Parathyroid adenoma (tissue), 2 donors: ENCODE measurements at regions not wholly inside any gene's neighbourhood (a gene's known extent, or its start where the extent isn't known, plus 50 kb on each side); places are given as distances from the start of the nearest gene placed in this dataset.

Experiments
- H2AFZ ChIP-seq: fragments of 300-600 bp; sonication (generic); one replicate; pipeline ENCODE4 v1.7.0; 2017; ENCODE audit warnings: antibody characterized with exemption, mild to moderate bottlenecking
- H3K27ac ChIP-seq: fragments of 300-600 bp; sonication (generic); one replicate; pipeline ENCODE4 v1.7.0; 2017
- H3K27me3 ChIP-seq: fragments of 300-600 bp; sonication (generic); one replicate; pipeline ENCODE4 v1.7.0; 2017; ENCODE audit warnings: low read length; ENCODE audit not compliant: control insufficient read depth, insufficient read depth
- H3K36me3 ChIP-seq: fragments of 300-600 bp; sonication (generic); one replicate; pipeline ENCODE4 v1.7.0; 2017; ENCODE audit warnings: low read length; ENCODE audit not compliant: control insufficient read depth, insufficient read depth
- H3K4me1 ChIP-seq: fragments of 300-600 bp; sonication (generic); one replicate; pipeline ENCODE4 v1.7.0; 2017; ENCODE audit warnings: control low read depth
- H3K4me2 ChIP-seq: fragments of 300-600 bp; sonication (generic); one replicate; pipeline ENCODE4 v1.7.0; 2017; ENCODE audit warnings: low read length
- H3K4me3 ChIP-seq: fragments of 300-600 bp; sonication (generic); one replicate; pipeline ENCODE4 v1.7.0; 2017; ENCODE audit warnings: low read depth, low read length
- H3K79me2 ChIP-seq: fragments of 300-600 bp; sonication (generic); one replicate; pipeline ENCODE4 v1.7.0; 2017; ENCODE audit warnings: control low read depth
- H3K9ac ChIP-seq: fragments of 300-600 bp; sonication (generic); one replicate; pipeline ENCODE4 v1.7.0; 2017; ENCODE audit warnings: mild to moderate bottlenecking
- H3K9me3 ChIP-seq: fragments of 300-600 bp; sonication (generic); one replicate; pipeline ENCODE4 v1.7.0; 2017; ENCODE audit warnings: low read length; ENCODE audit not compliant: control insufficient read depth
- CTCF ChIP-seq: fragments of 300-600 bp; sonication (generic); IDR thresholded peaks from one replicate; pipeline ENCODE4 v1.7.0; 2017; ENCODE audit warnings: antibody characterized with exemption, mild to moderate bottlenecking
- donor health status: primary hyperparathyroidism.

GRCh38 chr5:1974501-1975405, 92.0 kb upstream of the IRX4 start:
- no peak for TF ChIP-seq CTCF
- no peak overlapping the region for H3K27ac ChIP-seq
- H3K36me3 ChIP-seq: no peaks in the 10 kb centered on the region
- H3K9ac ChIP-seq: no peak overlapping the region
- H3K4me3 ChIP-seq: no peak overlapping the region
- no peaks in the 10 kb centered on the region for H3K9me3 ChIP-seq
- no peaks in the 10 kb centered on the region for H3K4me1 ChIP-seq
- no peaks in the 10 kb centered on the region for H3K27me3 ChIP-seq
- no peaks in the 10 kb centered on the region for H3K79me2 ChIP-seq
- no peak overlapping the region for H2AFZ ChIP-seq
- H3K4me2 ChIP-seq: no peak overlapping the region

GRCh38 chr5:1974081-1974480, 91.4 kb upstream of the IRX4 start:
- no peak overlapping the region for H3K9ac ChIP-seq
- no peaks in the 10 kb centered on the region for H3K79me2 ChIP-seq
- no peak overlapping the region for H3K4me3 ChIP-seq
- no peak overlapping the region for H3K27ac ChIP-seq
- no peaks in the 10 kb centered on the region for H3K9me3 ChIP-seq
- H3K4me2 ChIP-seq: no peak overlapping the region
- H2AFZ ChIP-seq: no peak overlapping the region
- TF ChIP-seq CTCF: no peak
- no peaks in the 10 kb centered on the region for H3K27me3 ChIP-seq
- no peaks in the 10 kb centered on the region for H3K4me1 ChIP-seq
- no peaks in the 10 kb centered on the region for H3K36me3 ChIP-seq

GRCh38 chr5:1973391-1974013, 90.8 kb upstream of the IRX4 start:
- Histone ChIP-seq H3K4me3 (no peak overlapping the region), H3K27me3 (no peaks in the 10 kb centered on the region), H3K9ac (no peak overlapping the region), H3K4me2 (no peak overlapping the region), H3K79me2 (no peaks in the 10 kb centered on the region), H3K4me1 (no peaks in the 10 kb centered on the region), H3K27ac (no peak overlapping the region), H2AFZ (no peak overlapping the region), H3K9me3 (no peaks in the 10 kb centered on the region), H3K36me3 (no peaks in the 10 kb centered on the region)
- no peak for TF ChIP-seq CTCF

GRCh38 chr5:1971944-1972343, 89.2 kb upstream of the IRX4 start:
- no peak for TF ChIP-seq CTCF
- no peak overlapping the region for H3K27ac ChIP-seq
- no peaks in the 10 kb centered on the region for H3K36me3 ChIP-seq
- no peak overlapping the region for H3K9ac ChIP-seq
- H3K4me2 ChIP-seq: no peak overlapping the region
- no peaks in the 10 kb centered on the region for H3K79me2 ChIP-seq
- no peaks in the 10 kb centered on the region for H3K27me3 ChIP-seq
- H3K4me1 ChIP-seq: no peaks in the 10 kb centered on the region
- H2AFZ ChIP-seq: no peak overlapping the region
- H3K4me3 ChIP-seq: no peak overlapping the region
- H3K9me3 ChIP-seq: no peaks in the 10 kb centered on the region
